HG02970 (cell line): ENCODE measurements at regions not wholly inside any gene's neighbourhood (a gene's known extent, or its start where the extent isn't known, plus 50 kb on each side); places are given as distances from the start of the nearest gene placed in this dataset.

Source experiments
- ATAC-seq: cut with Tn5 transposase; IDR thresholded peaks from one replicate; pipeline ENCODE4 v1.9.1; 2021; ENCODE audit warnings: mild to moderate bottlenecking, moderate library complexity, moderate number of reproducible peaks; ENCODE audit not compliant: unreplicated experiment, low FRiP score

- ATAC-seq: no peak
Observed at GRCh38 chr2:35409762-35410161, 945.8 kb upstream of the CRIM1 start.

GRCh38 chr2:35408320-35408719 lies 947.3 kb upstream of the CRIM1 start:
- ATAC-seq: no peak

DNA sequence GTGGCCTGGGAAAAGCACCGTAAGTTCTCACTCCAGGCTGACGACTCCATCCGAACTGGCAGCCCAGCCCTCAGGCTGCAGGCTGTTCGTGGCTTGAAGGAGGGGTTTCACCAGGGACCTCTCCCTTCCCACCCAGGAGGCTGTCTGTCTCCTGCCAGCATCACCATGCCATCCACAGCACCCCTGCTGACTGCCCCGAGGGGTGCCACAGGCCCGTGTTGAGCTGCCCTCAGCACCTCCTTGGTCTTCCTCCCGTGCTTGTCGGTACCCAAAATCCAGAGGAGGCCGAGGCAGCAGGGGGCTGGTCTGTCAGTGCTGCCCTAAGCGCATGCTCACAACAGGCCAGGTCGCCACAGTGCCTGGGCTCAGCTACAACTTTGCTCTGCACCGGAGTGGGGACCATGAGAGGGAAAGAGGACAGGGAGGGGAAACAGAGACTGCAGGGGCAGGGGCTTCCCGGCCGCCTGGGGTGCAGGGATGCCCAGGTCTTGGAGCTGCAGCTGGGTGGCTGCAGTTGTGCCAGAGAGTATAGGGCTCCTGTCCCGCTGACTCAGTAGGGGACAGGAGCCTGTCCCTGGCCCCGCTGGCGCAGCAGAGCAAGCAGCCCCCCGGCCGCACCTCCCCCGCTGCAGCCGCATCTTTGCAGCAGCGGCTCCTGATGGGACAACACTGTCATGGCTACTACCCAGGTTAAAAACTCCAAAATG lies 963.7 kb upstream of the CRIM1 start:
- no peak for ATAC-seq

- ATAC-seq: no peak
Observed at GRCh38 chr2:35378791-35379190, 976.8 kb upstream of the CRIM1 start.

- ATAC-seq: no peak
Observed at GRCh38 chr2:35374845-35375244, 980.7 kb upstream of the CRIM1 start.

- no peak for ATAC-seq
Observed at GRCh38 chr2:35365859-35366258, 989.7 kb upstream of the CRIM1 start.

DNA sequence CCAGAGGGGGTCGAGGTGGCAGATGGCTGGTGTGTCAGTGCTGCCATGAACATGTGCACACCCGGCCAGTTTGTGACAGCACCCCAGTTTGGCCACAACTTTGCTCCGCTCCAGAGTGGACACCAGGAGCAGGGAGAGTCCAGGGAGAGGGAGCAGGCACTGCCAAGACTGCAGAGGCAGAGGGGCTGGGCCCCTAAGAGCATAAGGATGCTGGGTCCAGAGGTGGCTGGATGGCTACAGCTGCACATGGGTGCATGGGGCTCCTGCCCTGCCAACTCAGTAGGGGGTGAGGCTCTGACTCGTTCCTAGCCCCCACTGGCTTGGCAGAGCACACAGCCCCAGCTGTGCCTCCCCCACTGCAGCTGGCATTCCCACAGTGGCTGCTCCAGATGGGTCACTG lies 999.2 kb upstream of the CRIM1 start:
- ATAC-seq: no peak

DNA sequence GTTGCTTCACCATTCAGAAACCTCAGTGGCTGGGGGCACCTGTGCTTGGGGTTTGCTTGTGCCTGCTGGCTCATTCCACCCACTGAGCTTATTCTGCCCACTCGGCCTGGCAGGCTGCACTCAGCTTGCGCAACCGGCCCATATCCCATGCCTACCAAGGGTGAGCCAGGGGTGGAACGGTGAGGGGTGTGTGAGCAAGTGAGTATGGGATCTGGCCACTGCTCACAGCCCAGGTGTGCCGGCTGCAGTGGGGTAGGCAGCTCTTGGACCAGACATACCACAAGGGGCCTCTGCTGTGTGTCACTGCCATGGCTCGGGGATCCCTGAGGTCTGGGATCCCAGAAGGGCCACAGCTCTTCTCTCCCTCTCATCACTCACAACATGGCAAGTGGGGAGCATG lies 1000.5 kb upstream of the CRIM1 start:
- ATAC-seq: no peak

GRCh38 chr2:35347561-35347960 lies 1008.0 kb upstream of the CRIM1 start:
- ATAC-seq: no peak

DNA sequence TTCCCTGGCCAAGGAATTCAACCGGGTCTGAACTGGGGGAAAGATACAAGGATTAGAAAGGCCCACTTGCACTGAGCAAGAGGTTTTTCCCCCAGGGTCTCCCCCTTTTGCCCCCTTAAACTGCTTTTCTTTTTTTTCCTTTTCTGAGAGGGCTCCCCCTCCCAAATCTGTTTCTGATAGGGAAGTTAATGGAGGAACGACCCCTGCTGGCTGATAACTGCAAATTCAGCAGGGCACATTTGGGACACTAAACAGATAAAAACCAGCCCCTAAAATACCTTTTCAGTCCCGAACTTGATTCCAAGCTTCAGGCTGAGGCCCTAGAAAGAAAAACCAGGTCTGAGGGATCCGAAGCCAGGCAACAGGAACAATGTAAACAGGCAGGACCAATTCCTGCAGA lies 1012.4 kb upstream of the CRIM1 start:
- no peak for ATAC-seq

- no peak for ATAC-seq
Observed at GRCh38 chr2:35339211-35339610, 1016.4 kb upstream of the CRIM1 start.

GRCh38 chr2:35337922-35338321 lies 1017.7 kb upstream of the CRIM1 start:
- no peak for ATAC-seq

- ATAC-seq: no peak
Observed at GRCh38 chr2:35314049-35314448, 1041.5 kb upstream of the CRIM1 start.

GRCh38 chr2:35301369-35301768 lies 1054.2 kb upstream of the CRIM1 start:
- no peak for ATAC-seq

GRCh38 chr2:35298493-35298892 lies 1057.1 kb upstream of the CRIM1 start:
- ATAC-seq: no peak

DNA sequence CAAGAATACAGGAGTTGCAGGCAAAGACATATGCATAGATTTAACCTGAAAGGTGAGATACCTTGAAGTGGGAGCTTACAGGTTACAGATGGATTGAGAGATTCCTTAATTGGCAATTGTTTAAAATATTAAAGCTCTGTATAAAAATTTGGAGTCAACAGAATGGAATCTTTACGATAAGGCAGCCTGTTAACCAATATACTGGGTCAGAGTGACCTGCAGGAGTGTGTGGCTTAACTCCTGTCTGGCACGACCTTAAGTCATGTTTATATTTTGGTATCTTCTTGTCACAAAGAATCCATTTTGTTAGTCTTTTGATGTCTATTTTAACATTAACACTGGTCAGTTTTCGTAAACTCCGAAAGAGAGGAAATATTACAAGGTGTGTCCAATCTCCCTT lies 1058.2 kb upstream of the CRIM1 start:
- no peak for ATAC-seq

GRCh38 chr2:35294636-35295263 lies 1060.8 kb upstream of the CRIM1 start:
- ATAC-seq: no peak

- no peak for ATAC-seq
Observed at GRCh38 chr2:35293261-35293660, 1062.3 kb upstream of the CRIM1 start.

DNA sequence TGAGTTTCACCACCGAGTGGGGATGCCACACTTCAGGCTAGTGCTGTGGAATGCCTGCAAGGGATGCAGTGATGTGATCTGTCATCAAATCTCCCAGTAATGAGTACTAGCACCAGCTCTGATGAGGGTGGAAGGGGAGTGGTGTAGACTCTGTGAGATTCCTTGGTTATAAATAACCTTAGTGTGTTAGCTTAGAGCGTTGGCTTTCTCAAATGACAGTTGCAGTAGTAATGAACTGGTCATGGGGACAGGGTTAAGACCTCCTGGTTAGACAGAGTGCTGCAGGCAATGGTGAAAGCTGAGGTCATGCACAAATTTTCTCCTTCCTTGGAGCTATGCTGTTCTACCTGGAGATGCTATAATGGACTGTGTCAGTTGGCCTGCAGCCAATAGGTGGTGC lies 1063.4 kb upstream of the CRIM1 start:
- no peak for ATAC-seq

DNA sequence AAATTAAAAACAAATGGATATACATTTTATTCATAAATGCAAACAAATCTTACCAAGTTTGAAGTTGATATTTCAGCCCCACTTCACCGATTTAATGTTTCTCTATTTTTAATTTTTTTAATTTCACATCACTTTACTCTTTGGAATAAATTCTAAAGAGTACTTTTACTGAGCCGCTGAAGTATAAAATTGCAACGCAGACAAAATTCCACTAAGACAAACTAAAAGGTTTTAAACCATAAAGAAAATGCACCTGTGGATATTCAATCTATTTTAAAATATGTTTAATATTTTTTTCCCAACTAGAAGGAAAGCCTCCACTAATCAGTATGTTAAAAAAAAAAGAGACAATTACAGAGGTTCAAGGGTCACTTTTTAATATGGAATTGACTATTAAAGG lies 1073.9 kb upstream of the CRIM1 start:
- ATAC-seq: no peak

GRCh38 chr2:35255826-35256225 lies 1099.8 kb upstream of the CRIM1 start:
- ATAC-seq: no peak

DNA sequence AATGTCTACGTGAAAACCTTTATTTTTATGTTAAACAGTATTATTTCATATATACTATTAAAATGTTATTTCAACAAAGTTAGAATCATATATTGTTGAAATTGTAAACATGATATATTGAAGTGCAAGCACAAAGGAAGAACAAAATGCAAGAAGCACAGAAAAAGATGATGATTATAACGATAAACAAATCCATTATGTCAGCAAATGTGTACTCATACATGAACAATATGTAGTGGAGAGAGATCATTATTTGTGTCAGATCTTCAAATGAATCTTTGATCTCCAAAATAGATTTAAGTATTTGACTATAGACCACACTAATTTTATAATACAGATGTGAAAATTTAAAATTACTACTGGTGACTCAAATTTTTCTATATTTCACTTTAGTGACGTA lies 1104.4 kb upstream of the CRIM1 start:
- ATAC-seq: no peak
